ENCODE measurements at regions not wholly inside any gene's neighbourhood (a gene's known extent, or its start where the extent isn't known, plus 50 kb on each side); places are given as distances from the start of the nearest gene placed in this dataset.

GRCh38 chr9:86604741-86605140 is 250.5 kb upstream of the TUT7 start:
- DNase-seq (ENCODE audit: low read depth), result peak; percentile 96
- no peak overlapping the region for H3K4me3 ChIP-seq (ENCODE audit: low read length)
- no peak for TF ChIP-seq CTCF (conservative IDR thresholded peaks at IDR 0.05; ENCODE audit: low read length)

GRCh38 chr9:86602715-86603114 is 248.5 kb upstream of the TUT7 start:
- no peak overlapping the region for H3K4me3 ChIP-seq (ENCODE audit: low read length)
- peak; percentile 32 for DNase-seq (ENCODE audit: low read depth)
- TF ChIP-seq CTCF (conservative IDR thresholded peaks at IDR 0.05; ENCODE audit: low read length), result no peak

- DNase-seq (ENCODE audit: low read depth), result no peak
- no peak for TF ChIP-seq CTCF (conservative IDR thresholded peaks at IDR 0.05; ENCODE audit: low read length)
- no peak overlapping the region for H3K4me3 ChIP-seq (ENCODE audit: low read length)
Measured at GRCh38 chr9:86601697-86602096, 247.5 kb upstream of the TUT7 start.

- TF ChIP-seq CTCF (conservative IDR thresholded peaks at IDR 0.05; ENCODE audit: low read length), result no peak
- no peak overlapping the region for H3K4me3 ChIP-seq (ENCODE audit: low read length)
- no peak for DNase-seq (ENCODE audit: low read depth)
Measured at GRCh38 chr9:86600977-86601376, 246.8 kb upstream of the TUT7 start.

- no peak overlapping the region for H3K4me3 ChIP-seq (ENCODE audit: low read length)
- DNase-seq (ENCODE audit: low read depth), result peak; percentile 44
- TF ChIP-seq CTCF (conservative IDR thresholded peaks at IDR 0.05; ENCODE audit: low read length), result no peak
Measured at GRCh38 chr9:86600291-86600690, 246.1 kb upstream of the TUT7 start.

GRCh38 chr9:86599561-86599960 is 245.4 kb upstream of the TUT7 start:
- no peak for TF ChIP-seq CTCF (conservative IDR thresholded peaks at IDR 0.05; ENCODE audit: low read length)
- DNase-seq (ENCODE audit: low read depth), result no peak
- no peak overlapping the region for H3K4me3 ChIP-seq (ENCODE audit: low read length)

- TF ChIP-seq CTCF (conservative IDR thresholded peaks at IDR 0.05; ENCODE audit: low read length), result no peak
- peak; percentile 72 for DNase-seq (ENCODE audit: low read depth)
- no peak overlapping the region for H3K4me3 ChIP-seq (ENCODE audit: low read length)
Measured at GRCh38 chr9:86598411-86599239, 244.4 kb upstream of the TUT7 start.
